NOMO-1 treated with dmso at 0.1 percent for 144 hours (cell line): ENCODE measurements at regions not wholly inside any gene's neighbourhood (a gene's known extent, or its start where the extent isn't known, plus 50 kb on each side); places are given as distances from the start of the nearest gene placed in this dataset.

Experiments used
- DNase-seq: peaks from one replicate; lab custom pipeline; 2025; ENCODE audit not compliant: unreplicated experiment; lab: John Stamatoyannopoulos, UW

- no peak for DNase-seq
These were observed 309.2 kb upstream of the ZMIZ1 start for GRCh38 chr10:78759456-78760120.

- DNase-seq: no peak
These were observed 308.1 kb upstream of the ZMIZ1 start for GRCh38 chr10:78760463-78761310.

- no peak for DNase-seq
These were observed 307.4 kb upstream of the ZMIZ1 start for GRCh38 chr10:78761311-78761781.

- no peak for DNase-seq
These were observed 306.6 kb upstream of the ZMIZ1 start for GRCh38 chr10:78762086-78762630.

GRCh38 chr10:78763234-78763633 lies 305.5 kb upstream of the ZMIZ1 start:
- no peak for DNase-seq

- no peak for DNase-seq
These were observed 304.9 kb upstream of the ZMIZ1 start for GRCh38 chr10:78763651-78764395.

GRCh38 chr10:78764436-78764835 lies 304.3 kb upstream of the ZMIZ1 start:
- no peak for DNase-seq

GRCh38 chr10:78764846-78765430 lies 303.8 kb upstream of the ZMIZ1 start:
- no peak for DNase-seq

- DNase-seq: no peak
These were observed 302.9 kb upstream of the ZMIZ1 start for GRCh38 chr10:78765726-78766335.

GRCh38 chr10:78766603-78767002 lies 302.2 kb upstream of the ZMIZ1 start:
- no peak for DNase-seq

- no peak for DNase-seq
These were observed 300.5 kb upstream of the ZMIZ1 start for GRCh38 chr10:78768041-78768835.

- DNase-seq: no peak
These were observed 299.9 kb upstream of the ZMIZ1 start for GRCh38 chr10:78768876-78769275.

GRCh38 chr10:78769526-78769925 lies 299.2 kb upstream of the ZMIZ1 start:
- DNase-seq: no peak

- DNase-seq: no peak
These were observed 298.3 kb upstream of the ZMIZ1 start for GRCh38 chr10:78770167-78771090.

- no peak for DNase-seq
These were observed 297.5 kb upstream of the ZMIZ1 start for GRCh38 chr10:78771260-78771659.

- DNase-seq: no peak
These were observed 296.8 kb upstream of the ZMIZ1 start for GRCh38 chr10:78771808-78772455.

GRCh38 chr10:78772486-78772885 lies 296.3 kb upstream of the ZMIZ1 start:
- no peak for DNase-seq

- DNase-seq: no peak
These were observed 295.7 kb upstream of the ZMIZ1 start for GRCh38 chr10:78772986-78773530.
